GM21390 (cell line): ENCODE measurements at regions not wholly inside any gene's neighbourhood (a gene's known extent, or its start where the extent isn't known, plus 50 kb on each side); places are given as distances from the start of the nearest gene placed in this dataset.
"Not testable (repeated sequence)": the region's sequence is repeated elsewhere in the genome, so short reads cannot be mapped to it uniquely, and the experiment has no call there.

Source experiments
- ATAC-seq: cut with Tn5 transposase; IDR thresholded peaks from one replicate; pipeline ENCODE4 v1.9.1; 2021; ENCODE audit not compliant: unreplicated experiment

DNA sequence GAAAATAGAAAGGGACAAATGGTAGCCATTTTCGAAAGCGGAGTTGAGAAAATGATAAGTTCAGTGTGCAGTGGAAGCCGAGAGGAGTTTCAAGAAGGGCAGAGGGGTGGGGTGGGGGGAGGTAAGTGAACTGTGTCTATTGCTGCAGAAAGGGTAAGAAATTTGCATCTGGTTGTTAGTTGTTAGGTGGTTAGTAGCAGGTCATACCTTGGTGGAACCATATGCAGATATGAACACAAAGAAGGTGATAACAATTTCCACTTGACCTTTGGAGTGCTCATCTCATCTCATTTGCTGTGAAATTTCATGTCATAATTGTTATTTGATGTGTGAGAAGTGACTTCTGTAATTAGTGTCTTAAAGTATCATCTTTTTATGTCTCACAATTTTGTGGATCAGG is 288.2 kb downstream of the QKI start:
- peak; percentile 43 for ATAC-seq

DNA sequence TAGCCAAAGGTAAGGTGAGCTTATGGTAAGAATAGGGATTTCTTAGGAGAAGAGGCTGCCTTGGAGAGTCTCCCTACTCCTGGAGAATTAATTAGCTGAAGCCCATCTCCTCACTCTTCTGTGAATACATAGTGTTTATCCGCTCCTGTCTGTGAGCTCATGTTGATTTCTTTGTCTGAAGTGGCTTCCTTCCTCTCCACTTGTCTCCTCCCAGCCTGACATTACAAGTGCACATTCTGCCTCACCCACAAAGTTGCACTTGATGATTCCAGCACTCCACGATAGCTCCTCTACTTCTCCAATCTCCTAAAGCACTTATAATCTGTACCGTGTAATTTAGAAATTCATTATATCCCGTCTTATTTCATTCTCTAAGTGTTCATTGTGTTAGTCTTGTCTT is 287.2 kb downstream of the QKI start:
- ATAC-seq: no peak

DNA sequence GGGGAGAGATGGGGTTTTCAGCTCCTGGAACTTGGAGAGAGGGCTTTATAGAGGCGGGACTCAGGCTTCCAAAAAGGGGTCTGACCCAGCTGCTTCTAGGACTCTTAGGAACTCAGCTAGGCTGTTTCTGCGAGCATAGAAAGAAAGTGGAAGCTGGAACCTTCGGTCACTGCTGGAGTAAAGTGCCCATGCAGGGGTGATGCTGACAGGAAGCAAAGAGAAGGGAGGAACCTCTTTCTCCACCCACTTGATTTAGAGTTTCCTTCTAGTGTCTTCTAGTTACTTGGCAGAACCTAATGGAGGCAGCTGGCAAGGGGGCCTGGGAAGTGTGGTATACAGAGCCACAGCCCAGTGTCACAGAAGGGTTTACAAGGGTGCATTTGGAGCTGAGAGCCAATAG is 283.6 kb downstream of the QKI start:
- no peak for ATAC-seq

DNA sequence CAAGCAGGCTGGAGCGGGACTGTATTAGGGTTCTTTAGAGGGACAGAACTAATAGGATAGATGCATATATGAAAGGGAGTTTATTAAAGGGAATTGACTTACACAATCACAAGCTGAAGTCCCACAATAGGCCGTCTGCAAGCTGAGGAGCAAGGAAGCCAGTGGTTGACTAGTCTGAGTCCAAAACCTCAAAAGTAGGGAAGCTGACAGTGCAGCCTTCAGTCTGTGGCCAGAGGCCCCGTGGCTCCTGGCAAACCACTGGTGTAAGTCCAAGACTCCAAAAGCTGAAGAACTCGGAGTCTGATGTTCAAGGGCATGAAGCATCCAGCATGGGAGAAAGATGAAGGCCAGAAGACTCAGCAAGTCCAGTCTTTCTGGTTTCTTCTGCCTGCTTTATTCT is 281.8 kb downstream of the QKI start:
- not testable (repeated sequence) for ATAC-seq

DNA sequence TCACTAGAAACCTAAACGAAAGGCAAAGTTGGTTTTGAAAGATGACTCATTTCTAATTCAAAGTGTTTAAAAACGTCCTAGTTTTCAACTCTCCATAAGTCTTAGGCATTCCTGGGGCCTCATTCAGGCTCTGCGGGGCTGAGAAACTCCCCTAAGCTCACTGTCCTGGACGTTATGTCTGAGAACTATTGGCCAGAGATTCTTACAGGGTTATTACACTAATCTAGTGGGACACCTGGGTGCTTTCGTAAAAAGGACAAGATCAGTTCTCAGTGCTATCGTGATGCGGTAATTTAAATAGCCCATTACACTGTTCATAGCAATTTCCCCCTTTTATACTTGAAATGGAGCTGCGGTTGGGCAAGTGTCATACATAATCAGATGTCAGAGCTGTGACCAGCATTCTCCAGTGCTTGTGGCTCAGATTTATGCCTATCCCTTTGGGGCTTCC is 280.9 kb downstream of the QKI start:
- ATAC-seq: no peak

DNA sequence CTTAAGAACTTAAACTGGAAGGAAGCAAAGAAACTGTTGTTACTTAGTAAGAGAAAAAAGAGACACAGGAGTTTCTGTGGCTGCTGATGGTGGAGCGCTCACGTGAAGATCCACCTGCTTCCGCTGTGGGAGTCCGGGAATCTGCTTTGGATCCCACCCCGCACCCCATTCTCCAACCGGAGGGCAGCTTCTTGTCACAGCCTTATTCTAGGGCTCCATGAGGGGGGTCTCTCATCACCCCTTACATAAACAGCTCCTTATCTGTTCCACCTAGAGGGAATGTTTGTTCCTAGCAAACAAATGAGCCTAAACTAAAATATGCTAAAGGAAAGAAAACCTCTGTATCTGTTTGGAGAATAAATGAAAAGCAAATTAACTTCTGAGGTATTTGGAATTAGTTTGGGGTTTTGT is 280.5 kb downstream of the QKI start:
- ATAC-seq: no peak

DNA sequence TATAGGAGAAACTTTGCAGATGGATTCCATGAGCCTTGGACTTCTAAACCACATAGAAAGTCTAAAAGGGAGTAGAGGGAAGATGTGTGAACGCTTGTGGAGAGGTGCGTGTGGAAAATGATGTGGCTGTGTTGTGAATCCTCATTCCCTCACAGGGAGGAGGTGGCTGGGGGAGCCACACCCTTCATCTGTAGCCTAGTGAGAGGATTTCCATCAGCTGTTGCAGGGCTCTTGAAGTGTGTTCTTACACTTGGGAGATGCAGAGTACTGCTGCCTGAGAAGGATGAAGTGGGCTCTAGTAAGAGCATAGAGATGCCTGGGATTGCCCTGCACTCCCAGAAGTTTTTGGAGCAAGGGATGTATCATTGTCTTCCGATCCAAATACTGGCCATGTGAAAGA is 279.6 kb downstream of the QKI start:
- no peak for ATAC-seq

DNA sequence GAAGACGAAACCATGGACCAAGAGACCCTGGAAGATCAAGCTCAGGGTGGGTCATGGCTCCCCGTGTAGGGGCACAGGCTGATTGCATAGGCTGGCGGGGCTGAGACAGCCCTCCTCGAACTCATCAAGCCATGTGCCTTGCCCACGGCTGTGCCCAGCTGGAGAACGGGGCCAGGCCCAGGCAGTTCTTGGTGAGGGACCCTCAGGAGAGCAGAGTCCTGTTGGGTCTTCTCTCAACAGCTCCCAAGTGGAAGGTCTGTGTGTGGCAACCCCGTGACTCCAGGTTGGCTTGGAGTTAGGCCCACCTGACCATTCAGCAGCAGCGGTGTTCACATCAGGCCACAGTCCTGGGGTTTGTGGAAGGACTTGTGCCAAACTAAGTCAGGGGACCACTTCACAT is 276.5 kb downstream of the QKI start:
- ATAC-seq: no peak

DNA sequence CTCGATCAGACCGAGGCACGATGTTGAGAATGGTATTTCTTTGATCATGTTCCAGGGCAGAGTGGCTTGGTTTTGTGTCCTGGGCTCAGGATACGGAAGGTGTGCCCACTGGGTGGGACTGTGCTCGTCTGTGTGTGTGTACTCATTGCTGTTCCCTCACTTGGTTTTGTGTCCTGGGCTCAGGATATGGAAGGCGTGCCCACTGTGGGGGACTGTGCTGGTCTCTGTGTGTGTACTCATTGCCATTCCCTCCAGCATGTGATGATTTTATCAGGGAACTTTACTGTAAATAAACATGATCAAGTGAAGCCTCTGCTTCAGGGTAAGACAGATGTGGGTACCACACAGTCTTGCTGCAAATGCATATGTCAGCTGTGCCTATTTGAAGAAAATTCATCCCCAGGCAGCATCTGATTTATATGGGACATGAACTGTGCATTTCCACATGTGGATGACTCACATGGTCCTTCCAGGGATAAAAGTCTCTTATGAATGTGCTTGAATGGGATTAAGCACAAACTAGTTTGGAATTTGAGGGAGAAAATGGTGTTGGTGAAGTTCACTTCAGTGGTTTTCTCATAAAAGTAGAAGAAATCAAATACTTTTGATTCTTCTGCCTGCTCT is 274.3 kb downstream of the QKI start:
- no peak for ATAC-seq

DNA sequence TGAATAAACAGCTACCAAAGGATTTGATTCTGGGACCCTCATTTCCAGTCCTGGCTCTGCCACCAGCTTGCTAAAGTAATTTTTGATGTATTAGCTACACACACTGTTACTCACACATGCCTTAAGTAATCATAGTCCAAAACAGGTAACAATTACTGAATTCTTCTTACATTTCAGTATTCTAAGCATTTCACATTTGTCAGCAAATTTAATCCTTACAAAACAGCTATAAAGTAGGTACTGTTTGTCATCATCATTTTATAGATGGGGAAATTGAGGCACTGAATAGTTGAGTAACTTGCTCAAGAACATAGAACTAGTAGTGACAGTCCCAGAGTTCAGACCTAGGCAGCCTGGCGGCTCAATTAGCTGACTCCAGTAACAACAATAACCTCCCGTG is 272.6 kb downstream of the QKI start:
- no peak for ATAC-seq

DNA sequence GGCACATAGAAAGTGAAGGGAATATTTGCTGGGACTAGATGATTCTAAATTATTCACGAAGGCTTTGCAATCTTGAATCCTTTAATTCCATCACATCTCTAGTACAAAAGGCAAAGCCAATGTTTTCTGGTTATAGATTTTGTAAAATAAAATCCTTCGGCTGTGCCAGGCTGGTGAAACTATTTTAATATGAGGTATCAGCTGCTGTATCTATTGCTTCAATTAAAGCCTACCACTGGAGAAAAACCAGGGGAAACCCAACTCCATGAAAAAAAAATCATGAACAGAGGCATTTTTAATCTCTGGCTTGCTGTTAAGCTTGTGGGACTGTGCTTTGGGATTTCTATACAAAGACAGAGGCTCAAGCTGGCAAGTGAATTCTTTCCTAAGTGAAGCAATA is 271.8 kb downstream of the QKI start:
- ATAC-seq: no peak

DNA sequence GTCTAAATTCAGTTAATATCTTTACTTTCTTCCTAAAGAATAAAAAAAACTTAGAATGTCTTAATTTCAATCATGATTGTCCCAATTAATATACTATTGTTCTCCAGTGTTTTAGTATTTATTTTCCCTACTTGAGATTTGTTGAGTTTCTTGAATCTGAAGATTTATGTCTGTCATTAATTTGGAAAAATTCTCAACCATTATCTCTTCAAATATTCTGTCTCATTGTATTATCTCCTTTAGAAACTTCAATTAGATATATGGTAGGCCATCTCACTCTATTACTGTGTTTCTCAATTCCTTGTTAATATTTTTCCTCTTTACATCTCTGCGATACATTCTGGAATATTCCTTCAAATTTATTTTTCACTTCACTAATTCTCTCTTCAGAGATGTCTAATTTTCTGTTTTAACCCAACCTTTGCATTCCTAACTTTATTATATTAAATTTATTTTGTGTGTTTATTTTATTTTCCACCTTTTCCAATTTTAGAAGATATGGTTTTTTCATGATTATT is 268.6 kb downstream of the QKI start:
- ATAC-seq: no peak

DNA sequence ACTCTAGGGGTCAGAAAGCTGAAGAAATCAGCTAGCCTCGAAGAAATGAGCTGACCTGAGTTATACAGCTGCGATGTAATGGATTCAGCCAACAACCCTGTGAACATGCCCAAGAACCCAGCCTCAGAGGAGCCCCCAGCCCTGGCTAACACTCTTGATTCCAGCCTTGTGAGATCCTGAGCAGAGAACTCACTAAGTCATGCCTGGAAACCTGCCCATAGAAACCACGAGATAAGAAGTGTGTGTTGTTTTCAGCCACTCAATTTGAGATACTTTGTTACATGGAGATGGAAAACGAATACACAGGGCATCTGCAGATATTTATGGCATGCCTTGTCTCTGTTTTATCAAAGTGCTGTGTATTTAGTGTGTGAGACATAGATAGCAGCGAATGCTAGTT is 265.2 kb downstream of the QKI start:
- no peak for ATAC-seq

DNA sequence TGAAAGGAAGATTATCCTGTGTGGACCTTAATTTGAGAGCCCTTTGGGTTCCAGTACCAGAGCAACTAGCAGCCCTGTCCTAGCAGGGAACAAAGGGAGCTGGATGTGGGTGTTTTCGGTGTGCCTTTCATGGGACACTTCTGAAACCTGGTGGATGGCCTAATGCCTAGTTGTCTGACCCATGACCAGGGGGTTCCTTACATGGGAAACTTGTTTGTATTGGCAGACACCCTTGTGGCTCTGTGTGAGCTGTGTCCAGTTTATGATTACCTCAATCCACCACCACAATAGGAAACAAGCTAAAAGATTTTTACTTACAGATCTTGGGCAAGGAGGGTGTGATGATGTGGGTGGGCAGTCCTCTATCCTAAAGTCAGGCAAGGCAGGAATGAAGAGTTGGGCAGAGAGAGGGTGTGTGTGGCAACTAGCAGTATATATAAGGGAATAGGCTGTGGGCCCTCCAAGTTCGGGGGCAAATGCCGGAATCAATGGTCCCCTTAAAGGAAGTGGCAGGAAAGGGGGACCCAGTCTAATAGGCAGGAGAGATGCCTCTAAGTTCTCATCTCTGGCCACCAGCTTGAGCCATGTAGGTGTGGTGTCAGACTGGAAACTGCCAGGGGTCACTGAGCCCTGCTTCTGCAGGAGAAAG is 264.6 kb downstream of the QKI start:
- ATAC-seq: no peak

DNA sequence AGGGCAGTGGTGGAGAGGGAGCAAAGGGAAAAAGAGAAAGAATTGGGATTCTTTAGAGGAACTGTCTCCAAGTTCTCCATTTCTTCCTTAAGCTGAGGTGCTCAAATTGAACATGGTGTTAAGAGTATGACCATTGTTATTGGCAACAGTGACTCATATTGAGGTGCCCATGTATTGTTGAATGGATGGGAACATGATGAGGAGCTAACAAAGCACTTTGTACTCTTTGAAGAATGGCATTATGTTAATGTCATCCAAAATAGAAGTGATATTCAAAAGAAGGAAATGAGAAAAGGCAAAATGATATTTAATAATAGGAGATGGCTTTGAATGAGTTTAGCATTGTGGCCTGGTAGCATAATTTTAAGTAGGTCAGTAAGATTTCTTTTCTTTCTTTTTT is 261.1 kb downstream of the QKI start:
- no peak for ATAC-seq

DNA sequence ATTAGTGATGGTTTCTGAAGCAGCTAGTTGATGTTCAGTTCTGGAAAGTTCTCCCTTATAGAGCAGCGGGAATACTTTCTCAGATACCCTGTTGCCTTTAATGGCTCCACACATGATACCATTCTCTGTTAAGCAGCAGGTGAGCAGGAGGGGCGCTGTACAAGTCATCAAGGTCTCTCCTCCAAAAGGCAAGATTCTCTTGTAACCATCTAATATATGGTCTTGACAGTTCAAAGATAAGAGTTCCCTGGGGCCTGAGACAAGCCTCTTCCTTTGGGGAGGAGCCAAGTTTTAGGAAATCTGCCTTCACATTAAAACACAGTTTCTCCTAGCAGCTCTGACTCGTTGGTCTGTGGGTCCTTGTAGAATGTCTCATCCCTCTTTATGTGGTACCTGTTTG is 258.2 kb downstream of the QKI start:
- ATAC-seq: no peak

DNA sequence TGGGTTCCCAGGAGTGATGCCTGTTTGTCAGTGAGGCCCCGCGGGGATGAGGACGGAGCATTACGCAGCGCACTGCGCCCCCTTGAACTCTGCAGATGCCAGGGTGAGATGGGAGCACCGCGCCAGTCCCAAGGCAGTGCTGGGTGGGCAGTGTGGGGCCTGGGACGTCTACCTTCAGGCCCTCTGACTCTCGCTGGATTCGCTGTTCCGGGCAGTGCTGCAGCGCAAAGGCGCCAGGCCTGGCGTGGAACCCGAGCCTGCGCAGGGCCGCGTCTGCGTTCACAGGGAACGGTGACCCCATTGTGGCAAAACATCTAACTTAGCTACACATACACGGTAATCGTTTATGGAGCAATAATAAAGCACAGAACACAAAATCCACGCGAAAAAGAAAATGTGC is 257.3 kb downstream of the QKI start:
- ATAC-seq: no peak

DNA sequence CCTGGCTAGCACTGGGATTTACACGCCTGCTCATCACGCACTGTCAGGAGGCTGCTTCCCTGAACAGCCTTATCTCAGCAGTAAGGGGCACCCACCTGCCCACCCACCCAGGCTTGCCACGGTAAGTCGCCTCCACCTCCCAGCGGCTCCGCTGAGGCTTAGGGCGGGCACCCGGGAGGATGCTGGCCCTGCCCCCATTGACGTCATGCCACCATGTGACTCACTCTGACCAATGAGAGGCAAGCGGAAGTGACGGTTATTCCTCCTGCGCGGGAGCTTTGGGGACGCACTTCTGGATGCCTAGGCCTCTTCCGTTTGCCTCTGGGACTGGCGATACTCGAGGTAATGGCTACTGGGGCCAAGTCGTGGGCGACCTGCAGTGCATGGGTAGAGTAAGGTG is 256.8 kb downstream of the QKI start:
- no peak for ATAC-seq

DNA sequence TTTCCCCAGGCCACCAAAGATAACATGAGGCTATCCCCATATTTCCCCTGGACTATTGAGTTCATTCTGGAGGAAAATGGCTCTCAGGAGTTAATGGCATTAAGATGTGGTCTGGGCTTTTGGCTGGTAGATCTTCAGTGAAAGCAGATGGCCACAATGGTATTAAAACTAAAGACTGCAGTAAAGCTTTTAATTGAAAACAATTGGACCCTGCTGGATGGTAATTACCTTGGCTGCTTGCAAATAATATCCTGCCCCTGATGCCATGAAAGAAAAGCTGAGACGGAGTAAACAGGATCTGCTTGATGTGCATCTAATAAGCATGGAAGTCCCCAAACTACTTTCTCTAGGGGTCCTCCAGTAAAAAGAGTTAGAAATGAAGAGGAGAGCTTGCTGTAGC is 255.8 kb downstream of the QKI start:
- ATAC-seq: no peak

DNA sequence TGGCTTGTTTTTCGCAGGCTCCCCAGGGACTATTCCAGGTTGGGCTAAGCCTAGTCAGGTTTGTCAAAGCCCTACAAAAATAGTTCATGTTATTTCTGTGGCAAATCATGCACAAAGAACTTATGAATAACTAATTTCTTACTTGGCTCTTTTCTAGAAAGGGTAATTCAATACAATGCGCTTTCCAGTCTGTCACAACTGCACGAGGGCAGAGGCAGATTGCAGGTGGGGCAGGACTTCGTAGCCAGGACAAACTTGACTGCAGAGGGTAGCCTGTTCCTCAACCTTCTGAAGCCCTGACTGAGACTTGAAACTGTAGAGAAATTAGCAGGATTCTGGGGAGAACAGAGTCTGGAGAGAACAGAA is 253.5 kb downstream of the QKI start:
- no peak for ATAC-seq

DNA sequence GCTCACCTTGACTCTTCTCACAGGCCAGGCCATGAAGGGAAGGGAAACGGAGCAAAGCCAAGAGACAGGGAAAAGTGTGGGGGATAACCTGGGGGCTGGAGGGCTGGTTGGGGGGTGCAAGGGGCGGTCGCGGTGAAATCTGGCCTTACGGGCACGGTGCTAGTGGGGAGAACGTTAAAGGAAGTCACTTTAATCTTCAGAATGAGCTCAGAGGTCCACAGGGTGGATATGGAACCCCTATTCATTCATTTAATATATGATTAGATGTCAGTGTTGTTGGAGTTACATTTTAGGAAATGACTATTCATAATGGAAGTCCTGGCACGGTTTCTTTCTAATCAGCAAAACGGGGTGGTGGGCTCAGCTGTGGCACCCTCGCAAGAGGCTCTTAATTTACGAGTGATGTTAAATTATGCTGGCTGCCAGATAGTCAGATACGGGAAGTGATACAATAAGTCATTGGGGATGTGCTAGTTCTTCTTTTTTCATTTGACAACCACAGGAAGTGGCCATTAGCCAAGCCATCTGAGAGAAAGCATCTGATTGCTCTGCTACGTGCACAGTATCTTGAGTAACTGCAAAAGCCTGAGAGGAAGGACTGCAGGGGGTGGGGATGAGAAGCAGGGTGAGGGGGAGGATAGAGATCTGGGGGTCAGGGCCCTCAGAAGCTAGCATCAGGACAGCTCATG is 253.0 kb downstream of the QKI start:
- peak; percentile 97 for ATAC-seq

DNA sequence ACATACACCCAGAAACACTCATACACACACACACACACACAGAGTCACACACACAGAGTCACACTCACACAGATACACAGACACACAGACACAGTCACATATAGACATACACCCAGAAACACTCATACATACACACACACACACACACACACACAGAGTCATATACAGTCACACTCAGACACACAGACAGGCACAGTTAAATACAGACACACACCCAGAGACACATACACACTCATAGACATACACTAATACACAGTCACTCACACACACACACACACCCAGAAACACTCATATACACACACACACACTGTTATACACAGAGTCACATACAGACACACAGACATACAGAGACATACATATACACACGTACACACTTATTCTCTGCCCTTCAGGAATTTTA is 250.9 kb downstream of the QKI start:
- ATAC-seq: no peak
